ENCODE measurements at regions not wholly inside any gene's neighbourhood (a gene's known extent, or its start where the extent isn't known, plus 50 kb on each side); places are given as distances from the start of the nearest gene placed in this dataset.

- TF ChIP-seq POLR2AphosphoS5 (IDR thresholded peaks at IDR 0.05; ENCODE audit: low read depth, low read length) (no peak), MAFK (IDR thresholded peaks at IDR 0.05; ENCODE audit: low read depth, low read length) (no peak), TEAD4 (IDR thresholded peaks at IDR 0.05; ENCODE audit: low read depth, low read length) (no peak), TBP (IDR thresholded peaks at IDR 0.05; ENCODE audit: low read depth, low read length) (no peak)
Measured at GRCh38 chr5:18546591-18546990, 912.3 kb downstream of the TAF11L14 start (continued).

All from H1 (cell line).